GM18861 (cell line): ENCODE measurements at regions not wholly inside any gene's neighbourhood (a gene's known extent, or its start where the extent isn't known, plus 50 kb on each side); places are given as distances from the start of the nearest gene placed in this dataset.
"Not testable (repeated sequence)": the region's sequence is repeated elsewhere in the genome, so short reads cannot be mapped to it uniquely, and the experiment has no call there.

Experiments used
- ATAC-seq: cut with Tn5 transposase; IDR thresholded peaks from one replicate; pipeline ENCODE4 v1.9.1; 2021; ENCODE audit not compliant: unreplicated experiment

DNA sequence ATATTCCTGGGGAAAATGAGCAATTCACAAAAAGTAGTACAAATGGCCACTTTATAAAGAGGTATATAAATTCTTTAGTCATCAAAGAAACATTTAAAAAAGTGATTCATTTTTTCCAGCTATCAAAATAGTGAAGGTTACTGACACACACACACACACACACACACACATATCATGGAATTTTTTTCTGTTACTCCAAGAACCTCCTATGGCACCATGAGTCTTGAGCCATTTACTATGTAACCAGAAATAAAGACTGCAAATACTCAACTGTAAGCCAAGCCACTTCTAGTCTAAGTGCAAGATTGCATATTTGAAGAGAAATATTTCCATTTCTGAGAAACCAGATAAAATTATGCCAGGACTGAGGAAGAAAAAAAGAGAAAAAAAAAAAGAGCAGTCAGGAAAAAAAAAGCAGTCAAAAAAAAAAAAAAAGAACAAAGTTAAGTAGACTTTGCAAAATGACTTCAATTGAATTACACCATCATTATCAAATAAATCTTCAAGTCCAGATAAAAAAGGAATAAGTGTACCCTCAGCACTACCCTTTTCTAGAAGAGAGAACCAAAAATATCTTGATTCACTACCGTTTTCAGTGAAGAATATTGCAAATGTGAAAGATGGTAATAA, 275.7 kb downstream of the DAD1 start:
- no peak for ATAC-seq

DNA sequence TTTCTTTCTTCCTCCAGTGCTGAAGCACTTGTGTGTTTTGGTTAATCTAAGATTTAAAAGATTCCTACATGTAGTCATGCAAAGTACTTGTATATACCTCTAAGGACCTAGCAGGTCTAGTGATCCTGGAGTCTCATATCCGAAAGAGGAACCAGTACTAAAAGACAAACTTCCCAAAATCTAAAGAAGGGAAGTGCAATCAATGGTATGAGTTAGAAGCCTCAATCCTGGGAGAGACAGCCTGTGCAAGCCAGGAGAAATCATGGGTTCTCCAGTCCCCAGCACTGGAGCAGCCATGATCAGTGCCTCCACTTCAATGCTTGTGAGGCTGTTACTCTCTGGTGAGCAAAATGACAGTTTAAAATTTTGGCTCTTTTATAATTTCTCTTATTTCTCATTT, 277.4 kb downstream of the DAD1 start:
- ATAC-seq, result no peak

DNA sequence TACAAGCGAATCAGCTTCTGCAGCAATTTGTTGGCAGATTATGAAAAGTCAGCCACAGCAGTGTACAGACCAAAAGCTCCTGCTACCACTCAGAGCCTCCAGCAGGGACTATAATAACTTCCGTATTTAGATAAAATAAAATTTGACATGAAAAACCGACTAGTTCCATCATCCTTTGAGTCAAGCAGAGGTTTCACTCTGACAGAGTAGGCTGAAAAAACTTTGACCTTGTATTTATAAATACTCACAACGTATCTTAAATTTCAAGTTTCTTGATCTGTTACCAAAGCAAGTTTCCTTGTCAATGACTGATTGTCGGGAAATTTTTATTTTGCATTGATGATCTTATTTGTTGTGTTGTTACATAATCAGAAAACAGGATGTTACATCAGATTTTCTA, 283.4 kb downstream of the DAD1 start:
- no peak for ATAC-seq

DNA sequence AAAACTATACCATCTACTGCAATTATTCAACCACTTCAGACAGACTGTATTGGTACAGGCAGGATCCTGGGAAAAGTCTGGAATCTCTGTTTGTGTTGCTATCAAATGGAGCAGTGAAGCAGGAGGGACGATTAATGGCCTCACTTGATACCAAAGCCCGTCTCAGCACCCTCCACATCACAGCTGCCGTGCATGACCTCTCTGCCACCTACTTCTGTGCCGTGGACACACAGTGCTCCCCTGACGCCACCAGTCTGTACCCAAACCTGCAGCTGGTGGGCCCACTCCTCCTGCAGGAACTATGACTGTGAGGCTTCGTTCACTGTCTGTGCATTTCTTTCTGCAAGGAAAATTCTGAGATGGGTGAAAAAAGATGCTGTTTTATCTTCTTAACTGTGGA, 284.7 kb downstream of the DAD1 start:
- ATAC-seq, result no peak

DNA sequence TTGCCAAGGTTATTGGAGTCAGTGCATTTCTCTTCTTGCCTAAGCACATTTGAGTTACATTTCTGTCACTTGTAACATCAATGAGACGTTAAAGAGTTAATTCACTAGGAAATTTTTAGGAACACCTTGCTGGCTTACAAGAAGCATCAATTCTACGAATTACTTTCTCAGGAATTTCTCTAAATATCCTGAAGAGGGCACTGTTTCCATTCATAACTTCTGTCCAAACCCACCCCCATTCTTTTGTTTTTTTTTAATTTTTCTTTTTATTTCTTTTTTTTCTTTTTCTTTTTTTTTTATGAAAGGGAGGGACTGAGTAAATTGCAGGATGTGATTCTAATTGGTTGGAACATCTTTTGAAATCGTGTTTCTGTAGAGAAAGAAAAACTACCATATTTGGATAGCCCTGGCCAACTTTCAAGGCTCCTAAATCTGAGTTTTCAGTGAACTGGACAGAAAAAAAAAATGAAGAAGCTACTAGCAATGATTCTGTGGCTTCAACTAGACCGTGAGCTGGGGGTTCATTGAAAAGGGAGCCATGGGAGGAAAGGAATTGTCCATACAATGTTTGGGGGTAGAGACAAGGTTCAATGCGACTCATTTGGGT, 285.3 kb downstream of the DAD1 start:
- ATAC-seq, result no peak

DNA sequence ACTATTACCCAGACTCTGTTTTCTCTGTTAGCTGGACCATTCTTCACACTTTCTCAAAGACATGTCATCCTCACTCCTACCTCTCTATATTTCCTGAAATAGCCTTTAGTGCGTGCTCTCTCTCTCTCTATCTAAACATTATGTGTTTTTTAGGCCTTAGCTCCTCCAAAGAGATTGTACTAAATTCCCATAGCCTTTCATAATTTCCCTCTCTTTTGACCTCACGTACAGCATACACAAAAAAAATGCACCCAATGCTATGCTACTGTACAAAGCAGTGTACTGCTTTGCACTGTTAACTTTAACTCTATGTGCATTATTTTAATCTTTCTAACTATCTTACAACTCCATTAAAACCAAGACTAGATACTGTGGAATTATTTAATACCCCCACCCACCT, 288.4 kb downstream of the DAD1 start:
- ATAC-seq, result no peak

DNA sequence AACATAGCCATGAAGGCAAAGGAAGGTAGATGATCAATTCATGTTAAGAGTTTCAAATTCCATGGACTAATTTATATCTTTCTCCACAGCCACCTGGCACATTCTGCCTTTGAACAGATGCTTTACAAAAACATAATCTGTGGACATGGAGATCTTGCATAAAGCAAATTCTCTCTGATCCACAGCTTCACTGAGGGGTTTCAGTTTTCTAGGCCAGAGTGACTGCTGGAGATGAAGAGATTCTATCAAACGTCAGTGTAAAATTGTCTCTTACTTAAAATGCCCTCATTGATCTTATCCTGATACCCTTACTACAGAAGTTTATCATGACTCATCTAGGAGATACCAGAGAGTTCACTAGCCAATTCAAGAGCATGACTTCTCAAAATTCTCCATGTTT, 291.6 kb downstream of the DAD1 start:
- no peak for ATAC-seq

DNA sequence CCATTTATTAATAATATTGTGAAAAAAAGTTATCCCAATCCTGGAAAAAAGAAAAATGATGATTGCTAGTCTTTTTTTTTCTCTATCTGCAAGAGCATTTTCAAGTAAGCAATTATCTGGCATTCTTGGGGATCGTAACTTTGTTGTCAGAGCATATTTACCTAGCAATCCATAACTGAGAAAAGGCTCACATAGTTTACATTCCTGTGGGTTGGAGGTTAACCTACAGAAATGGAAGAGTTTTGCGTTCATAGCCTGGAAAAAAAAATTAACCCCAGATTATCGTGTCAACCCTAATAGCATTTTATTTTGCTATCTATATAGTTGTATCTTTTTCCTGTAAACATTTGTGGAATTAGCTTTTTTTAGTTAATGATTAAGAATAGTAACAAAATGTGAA, 292.3 kb downstream of the DAD1 start:
- ATAC-seq, result no peak

DNA sequence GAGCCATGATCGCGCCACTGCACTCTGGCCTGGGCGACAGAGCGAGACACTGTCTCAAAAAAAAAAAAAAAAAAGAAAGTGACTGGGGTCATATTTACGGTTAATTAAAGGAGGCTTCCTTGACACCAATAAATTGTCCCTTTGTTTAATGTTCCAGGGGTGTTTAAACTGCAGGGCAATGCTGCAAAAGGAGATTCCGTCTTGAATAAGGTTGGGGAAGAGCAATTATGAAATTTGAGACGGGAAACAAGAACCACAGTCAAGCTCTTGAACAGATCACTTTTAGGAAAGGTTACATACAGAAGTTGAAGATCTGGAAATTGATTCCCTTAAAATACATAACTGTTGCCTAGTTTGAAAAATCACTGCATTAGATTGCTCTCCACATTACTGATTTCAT, 292.9 kb downstream of the DAD1 start:
- no peak for ATAC-seq

DNA sequence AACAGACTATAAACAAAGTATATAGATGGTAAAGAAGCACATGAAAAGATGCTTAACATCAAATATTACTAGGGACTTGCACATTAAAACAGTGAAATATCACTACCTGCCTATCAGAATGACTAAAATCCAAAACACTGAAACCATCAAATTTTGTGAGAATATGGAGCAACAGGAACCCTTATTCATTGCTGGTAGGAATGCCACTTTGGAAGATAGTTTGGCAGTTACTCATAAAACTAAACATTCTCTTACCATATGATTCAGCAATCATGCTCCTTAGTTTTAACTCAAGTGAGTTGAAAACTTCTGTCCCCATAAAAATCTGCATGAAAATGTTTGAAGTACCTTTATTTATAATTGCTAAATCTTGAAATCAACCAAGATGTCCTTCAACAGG, 297.6 kb downstream of the DAD1 start:
- ATAC-seq, result no peak

DNA sequence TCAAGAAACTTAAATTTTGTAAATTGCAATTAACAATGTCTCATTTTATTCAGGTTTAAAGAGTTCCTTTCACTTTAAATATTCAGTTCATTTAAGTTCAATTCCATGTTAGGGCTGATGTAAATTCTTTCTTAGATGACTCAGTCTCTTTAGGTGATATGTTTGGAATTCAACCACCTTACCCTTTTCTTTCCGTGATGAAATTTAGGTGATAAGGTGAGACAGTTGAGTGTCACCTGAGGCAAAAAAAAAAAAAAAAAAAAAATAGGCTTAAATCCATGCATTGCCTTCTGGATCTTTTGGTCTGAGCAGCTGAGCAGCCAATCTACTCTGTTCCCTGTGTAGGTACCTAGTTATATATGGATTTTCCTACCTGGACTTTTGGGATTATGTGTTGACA, 299.5 kb downstream of the DAD1 start:
- no peak for ATAC-seq

DNA sequence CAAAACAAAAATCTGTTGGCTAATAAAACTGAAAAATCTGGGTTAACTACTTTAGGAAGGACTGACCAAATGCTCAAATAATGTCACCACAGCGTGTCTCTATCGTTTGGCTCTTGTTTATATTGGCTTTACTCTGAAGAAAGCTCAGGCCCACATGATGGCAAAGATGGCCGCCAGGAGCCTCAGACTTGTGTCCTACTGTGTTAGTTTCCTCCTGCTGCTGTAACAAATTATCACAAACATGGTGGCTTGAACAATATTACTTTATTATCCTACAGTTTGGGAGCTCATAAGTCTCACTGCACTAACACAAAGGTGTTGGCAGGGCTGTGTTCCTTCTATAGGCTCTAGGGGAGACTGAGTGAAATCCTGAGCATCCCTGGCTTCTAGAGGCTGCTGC, 303.0 kb downstream of the DAD1 start:
- no peak for ATAC-seq

DNA sequence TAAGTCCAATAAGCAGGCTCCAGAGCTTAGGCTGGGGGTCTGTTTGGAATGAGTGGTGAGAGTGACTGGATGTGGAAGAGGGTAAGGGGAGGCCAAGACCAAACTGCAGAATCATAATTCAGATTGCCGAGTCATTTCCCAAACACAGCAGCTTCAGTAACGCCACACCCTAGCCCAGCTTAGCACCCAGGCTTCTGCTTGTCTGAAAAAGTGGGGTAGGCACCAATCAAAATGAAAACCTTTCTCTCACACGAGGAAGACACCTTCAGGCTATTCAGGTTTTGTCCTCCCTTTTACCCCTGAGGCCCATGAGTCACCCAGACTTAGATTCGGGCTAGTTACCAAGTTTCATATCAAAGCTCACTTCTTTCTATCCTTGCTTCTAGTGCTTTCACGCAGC, 306.1 kb downstream of the DAD1 start:
- ATAC-seq, result no peak

DNA sequence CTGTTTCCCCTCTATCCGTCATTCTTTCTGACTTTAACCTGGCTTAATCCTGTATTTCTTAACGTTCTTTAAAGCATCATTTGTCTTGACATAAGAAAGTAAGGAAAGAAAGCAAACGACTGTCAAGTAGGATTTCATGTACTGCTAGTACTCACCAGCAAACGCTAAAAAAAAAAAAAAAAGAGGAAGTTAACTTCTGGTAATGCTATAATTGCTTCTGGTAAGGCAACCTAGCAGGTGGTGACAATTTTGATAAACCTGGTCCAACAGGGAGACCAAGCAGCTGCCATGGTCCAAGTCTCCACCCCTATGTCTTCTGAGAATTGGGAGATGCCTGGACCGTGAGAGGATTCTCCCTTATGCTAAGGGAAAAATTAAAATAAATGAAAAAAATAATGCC, 306.6 kb downstream of the DAD1 start:
- ATAC-seq, result no peak

DNA sequence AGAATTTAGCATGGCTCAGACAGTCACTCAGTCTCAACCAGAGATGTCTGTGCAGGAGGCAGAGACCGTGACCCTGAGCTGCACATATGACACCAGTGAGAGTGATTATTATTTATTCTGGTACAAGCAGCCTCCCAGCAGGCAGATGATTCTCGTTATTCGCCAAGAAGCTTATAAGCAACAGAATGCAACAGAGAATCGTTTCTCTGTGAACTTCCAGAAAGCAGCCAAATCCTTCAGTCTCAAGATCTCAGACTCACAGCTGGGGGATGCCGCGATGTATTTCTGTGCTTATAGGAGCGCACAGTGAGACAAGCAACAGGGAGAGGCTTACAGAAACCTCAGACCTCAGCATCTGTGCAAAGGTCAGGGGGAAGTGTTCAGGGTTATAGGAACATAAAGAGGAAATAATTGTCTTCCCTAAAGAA, 307.6 kb downstream of the DAD1 start:
- ATAC-seq, result not testable (repeated sequence)

DNA sequence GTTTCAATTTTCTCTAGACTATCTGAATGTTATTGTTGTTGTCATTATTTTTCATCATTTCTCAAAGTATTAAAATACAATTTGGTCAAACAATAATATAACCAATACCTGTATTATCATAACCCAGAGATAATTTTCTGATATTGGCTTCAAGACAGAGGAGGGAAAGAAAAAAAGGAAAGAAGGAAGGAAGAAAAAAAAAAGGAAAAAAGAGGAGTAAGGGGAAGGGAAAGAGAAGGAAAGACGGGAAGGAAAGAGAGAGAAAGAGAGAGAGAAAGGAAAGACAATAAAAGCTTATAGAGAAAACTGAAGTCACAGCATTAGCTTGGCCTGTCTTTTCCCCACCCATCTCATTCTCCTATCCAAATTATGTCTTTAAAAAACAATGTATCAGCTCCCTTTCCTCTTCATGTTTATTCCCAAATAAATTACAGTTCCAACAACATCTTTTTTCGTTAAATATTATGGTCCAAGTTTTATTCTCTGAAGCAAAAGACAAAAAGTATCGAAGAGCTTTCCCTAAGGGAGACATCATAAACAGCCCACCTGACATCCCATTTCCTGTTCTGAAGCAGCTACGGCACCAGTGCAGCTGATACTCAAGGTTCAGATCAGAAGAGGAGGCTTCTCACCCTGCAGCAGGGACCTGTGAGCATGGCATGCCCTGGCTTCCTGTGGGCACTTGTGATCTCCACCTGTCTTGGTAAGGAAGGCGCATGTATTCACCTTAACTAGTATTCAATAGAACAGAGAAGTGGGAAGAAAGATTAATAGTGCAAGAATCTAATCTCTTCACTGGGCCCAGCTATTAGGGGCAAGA, 308.3 kb downstream of the DAD1 start:
- no peak for ATAC-seq

DNA sequence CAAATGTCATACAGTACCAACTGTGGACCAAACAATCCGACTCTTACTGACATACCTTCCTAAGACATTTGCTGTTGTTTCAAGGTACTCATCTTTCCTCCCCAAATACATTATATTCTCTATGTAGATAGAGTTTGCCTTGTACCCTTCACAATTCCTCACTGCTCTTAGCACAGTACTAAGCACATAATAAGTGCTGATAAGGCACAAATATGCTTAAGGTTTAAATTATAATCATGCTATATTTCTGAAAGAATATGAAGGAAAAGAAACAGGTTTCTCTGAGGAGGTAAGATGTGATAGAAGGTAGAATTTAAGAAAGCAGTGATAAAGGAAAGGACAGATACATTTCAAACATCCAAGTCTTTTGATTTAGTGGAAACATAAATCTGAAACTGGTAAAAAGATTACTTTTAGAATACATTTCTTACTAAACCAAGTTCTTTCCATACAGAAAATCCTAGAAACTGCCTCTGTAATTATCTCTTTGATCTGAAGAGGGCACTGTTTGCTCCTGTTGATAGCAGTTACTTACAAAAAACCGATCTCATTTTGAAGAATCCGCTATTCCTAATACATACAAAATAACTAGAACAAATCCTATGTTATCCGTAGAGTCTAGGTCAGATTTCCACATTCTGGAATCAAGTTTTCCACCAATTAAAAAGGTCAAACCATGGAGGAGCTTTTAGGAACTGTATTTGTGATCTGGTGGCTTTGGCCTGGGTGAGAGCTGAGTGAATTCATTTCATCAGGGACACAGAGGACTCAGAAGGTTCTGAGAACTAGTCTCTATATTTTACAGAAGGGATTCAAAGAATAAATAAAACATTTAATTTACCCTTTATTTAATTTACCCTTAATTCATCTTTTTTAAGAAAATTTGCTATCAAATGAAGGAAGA, 311.9 kb downstream of the DAD1 start:
- no peak for ATAC-seq

DNA sequence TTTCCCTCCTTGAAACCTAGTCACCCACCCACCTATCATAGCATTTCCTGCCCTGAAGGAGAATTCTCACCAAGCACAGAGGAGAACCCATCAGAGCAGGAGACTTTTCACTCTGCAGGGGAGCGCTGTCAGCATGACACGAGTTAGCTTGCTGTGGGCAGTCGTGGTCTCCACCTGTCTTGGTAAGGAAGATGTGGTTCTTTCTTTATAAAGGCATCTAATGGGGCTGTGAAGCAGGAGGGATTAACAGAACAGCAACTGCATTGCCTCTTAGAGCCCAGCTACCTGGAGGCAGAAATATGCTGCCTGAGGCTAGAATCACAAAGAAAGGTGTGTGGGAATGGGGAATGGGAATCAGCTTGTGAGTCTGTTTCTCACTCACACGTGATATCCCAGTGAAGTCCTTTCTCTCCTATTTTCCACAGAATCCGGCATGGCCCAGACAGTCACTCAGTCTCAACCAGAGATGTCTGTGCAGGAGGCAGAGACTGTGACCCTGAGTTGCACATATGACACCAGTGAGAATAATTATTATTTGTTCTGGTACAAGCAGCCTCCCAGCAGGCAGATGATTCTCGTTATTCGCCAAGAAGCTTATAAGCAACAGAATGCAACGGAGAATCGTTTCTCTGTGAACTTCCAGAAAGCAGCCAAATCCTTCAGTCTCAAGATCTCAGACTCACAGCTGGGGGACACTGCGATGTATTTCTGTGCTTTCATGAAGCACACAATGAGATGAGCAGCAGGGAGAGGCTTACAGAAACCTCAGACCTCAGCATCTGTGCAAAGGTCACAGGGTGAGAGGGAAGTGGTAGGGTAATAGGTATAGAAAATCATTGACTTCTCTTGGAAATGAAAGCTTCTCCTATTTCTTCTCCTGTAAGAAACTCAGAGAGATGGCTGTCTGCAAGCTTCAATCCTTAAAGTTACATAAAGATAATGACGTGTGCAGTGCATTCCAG, 316.9 kb downstream of the DAD1 start:
- ATAC-seq, result no peak

DNA sequence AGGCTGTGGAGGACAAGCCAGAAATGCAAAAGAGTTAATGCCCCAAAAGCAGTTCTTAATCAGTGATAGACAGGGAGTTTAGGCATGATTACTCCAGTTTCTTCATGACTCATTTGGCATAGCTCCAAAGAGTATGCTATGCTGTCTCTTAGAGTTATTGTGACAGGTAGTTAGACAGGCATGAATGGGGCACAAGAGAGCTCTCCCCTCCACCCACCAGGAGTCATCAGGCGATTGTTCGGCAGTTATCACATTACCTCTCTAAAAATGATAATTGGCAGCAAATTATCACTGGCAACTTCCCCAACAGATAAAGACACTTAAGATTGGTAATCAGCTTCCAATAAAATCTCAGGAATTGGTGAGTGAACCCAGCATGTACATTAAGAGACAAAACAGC, 320.1 kb downstream of the DAD1 start:
- no peak for ATAC-seq

DNA sequence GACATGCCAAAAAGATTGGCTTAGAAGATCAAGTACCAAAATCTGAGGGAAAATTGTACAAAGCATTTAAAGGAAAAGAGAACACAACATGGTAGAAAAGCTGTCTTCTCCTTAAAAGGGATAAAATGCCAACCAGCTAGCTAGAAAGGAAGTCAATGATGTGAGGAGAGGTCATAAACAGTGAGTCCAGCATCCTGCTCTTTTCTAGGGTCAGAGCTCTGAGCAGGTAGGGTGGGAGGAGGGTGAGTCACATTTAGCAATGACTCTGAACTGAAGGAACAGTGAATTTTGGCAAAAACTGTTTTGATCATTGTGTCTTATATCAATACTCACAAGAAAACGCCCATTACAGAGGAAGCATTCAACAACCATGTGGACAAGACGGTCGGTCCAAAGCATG, 322.3 kb downstream of the DAD1 start:
- no peak for ATAC-seq
